ENCODE measurements at regions not wholly inside any gene's neighbourhood (a gene's known extent, or its start where the extent isn't known, plus 50 kb on each side); places are given as distances from the start of the nearest gene placed in this dataset.
"Not testable (repeated sequence)": the region's sequence is repeated elsewhere in the genome, so short reads cannot be mapped to it uniquely, and the experiment has no call there.

DNA sequence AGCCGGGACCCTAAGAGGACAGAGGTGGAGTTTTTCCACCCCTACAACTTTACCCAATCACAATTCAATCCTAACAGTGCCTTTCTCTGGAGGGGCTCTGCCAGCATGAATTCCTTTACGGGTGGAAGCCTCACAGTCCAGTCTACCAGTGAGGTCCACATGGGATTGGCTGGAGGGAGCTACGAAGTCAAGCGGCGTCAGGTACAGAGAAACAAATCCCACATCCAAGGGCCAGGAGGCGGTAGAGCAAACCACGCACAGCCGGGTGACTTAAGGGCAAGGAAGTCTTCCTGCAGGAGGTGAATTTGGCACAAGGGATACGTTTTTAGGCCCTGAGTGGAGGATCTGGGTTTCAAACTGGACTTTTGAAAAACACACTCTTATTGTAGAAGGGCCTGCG is 199.6 kb downstream of the UQCRFS1 start:
- DNase-seq (ENCODE audit: low spot score) = no peak

DNA sequence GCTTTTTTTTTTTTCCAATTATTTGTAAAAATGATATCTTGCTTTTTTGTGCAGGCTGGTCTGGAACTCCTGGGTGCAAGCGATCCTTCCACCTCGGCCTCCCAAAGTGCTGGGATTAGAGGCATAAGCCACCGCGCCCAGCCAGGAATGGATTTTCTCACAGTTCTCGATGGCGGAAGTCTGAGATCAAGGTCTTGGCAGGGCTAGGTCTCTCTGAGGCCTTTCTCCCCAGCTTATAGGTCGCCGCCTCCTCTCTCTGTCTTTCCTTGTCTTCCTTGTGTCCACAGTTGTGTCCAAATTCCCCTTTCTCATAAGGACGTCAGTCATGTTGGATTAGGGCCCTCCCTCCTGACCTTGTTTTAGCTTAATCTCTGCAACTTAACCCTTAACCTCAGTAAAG is 200.5 kb downstream of the UQCRFS1 start:
- no peak for DNase-seq (ENCODE audit: low spot score)

DNA sequence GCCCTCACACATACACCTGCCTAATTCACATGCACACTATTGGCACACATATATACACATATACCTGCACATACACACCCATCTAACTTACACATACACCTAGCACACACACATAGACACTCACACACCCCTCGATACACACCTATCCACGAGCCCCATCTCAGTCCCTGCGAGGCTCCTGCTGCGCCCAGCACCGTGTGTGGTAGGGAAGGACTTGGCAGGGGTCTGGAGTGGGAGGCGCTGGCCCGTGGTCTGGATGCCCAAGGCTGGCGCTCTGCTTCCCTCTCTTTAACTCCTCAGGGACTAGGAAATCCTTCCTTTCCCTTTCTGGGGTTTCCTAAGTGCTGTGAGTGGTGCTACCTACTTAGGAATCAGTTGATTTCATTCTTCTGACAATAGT is 202.7 kb downstream of the UQCRFS1 start:
- no peak for DNase-seq (ENCODE audit: low spot score)

DNA sequence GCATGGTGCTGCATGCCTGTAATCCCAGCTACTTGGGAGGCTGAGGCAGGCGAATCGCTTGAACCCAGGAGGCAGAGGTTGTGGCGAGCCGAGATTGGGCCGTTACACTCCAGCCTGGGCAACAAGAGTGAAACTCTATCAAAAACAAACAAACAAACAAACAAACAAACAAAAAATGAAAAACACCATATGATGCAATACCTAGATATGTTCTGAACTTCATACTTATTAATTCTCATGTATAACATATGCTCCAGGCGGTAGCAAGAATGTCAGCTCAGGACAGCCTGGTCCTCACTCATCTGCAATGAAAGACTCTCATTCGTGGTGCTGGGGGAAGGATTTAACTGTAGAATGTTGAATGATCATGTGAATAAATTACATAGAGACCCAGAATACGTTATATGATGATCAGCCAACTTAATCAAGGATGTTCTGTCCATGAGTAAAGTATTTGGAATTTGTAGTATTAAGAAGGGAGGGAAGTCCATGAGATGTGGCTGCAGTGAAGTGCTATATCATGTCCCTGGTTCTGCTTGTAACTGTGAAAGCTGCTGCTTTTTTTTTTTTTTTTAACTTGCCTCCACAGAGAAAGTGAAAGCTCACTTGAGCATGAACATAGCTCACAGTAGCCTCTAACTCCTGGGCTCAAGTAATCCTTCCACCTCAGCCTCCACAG is 206.8 kb downstream of the UQCRFS1 start:
- DNase-seq (ENCODE audit: low spot score) = peak; percentile 72

DNA sequence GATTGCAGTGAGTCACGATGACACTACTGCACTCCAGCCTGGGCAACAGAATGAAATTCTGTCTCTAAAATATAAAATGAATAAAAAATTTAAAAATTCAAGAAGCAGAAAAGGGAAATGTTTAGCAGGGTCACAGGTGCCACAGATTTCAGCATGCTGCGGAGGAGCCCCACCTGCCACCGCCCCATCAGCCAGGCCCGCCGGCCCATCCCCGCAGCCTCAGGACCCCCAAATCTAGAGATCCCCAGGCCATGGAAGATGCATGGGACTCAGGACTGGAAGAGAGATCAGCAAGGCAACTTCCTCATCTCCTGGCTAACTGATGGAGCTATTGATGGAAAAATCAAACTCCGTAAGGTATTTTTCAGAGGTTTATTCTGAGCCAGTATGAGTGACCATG is 208.2 kb downstream of the UQCRFS1 start:
- no peak for DNase-seq (ENCODE audit: low spot score)

DNA sequence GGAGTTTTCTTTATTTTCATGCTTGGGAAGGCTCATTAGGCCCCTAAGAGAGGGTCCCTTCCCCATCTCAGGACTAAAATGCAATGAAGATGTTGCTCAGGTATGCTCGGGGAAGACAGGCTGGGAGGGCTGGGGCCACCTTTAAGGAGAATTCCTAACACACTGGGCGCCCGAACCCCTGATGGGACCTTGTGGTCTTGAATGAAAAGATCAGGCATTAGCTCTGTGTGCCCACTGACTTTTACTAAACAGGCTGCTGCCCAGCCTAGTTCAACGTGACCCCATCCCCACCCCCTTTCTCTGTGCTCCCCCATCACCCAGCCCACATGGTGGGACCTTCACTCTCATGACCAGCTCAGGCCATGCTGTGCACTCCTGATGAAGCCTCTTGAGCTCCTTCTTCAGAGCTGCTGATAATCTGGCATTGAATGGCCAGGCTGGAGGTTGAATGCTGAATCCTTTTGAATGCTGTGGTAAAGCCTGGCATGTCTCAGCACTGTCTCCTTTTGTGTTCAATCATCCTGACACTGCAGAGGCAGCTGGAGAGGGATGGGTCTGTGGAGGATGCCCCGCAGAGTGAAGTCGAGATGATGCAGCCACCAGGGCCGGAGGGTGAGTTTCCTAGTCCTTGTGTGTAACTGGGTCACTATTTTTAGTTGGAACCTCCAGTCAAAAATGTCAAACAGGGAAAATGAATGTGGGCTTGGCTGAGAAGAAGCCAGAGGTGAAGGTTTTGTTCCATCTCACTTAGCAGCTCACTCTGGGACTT is 209.1 kb downstream of the UQCRFS1 start:
- no peak for DNase-seq (ENCODE audit: low spot score)

DNA sequence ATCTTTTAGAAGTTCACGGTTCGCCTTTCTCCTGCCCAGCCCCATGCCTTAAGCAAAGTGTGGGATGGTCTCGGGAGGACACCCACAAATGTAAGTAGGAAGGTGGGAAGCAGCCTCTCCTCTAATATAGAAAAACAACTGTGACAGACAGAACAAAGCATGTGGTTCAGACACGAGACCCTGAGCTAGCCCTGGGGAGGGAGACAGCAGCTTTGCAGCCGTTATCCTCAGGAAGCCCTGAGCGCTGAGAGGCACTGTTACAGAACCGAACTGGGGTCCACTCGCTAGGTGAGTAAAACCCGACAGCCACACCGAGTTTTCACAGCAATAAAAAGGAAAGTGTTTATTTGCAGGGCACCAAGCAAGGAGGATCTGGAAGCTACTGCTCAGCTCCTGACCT is 210.6 kb downstream of the UQCRFS1 start:
- no peak for DNase-seq (ENCODE audit: low spot score)

DNA sequence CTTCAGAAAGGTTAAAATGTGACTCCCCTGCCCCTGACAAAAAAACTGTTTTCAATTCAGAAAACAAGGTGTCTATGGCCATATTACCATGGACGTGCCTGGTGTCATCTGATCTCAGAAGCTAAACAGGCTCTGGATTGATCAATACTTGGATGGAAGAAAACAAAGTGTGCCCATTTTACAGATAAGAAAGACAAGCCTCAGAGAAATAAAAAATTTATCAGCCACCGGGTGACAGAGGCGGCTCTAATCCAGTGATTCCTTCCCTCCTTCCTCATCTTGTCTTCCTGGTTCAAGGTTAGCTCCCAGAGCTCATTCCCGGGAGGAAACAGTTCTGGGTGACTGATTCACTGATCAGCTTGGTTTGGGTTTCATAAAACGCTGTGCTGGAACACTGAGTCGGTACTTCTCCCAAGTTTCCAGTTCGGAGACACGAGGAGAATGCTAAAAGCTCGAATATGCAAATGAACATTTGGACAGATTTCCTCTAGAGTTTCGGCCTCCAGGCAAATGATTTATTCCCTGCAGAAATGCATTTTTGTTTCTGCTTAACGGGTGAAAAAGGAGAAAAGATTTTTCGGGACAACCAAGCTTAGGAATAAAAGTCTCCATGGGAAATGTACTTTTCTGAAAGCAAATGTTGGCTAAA is 211.2 kb downstream of the UQCRFS1 start:
- no peak for DNase-seq (ENCODE audit: low spot score)

DNA sequence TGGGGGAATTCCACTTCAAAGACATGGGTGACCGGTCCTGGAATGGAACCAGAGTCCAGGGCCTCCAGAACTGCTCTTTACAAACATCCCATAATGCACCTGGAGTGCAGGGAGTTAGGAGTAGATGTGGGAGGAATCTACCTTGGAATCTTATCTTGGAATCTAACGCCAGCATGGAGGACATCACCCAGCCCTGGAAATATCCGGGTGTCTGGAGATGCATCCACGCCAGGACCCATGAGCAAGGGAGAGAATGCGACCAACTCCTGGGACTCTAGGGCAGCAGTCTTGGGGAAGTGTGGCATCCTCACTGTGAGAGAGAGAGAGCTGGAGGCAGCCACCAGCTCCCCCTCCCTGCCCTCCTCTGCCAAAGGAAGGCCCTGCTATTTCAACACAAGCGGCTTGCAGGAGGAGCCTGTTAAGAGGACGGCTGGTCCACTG is 211.8 kb downstream of the UQCRFS1 start:
- DNase-seq (ENCODE audit: low spot score) = peak; percentile 57

DNA sequence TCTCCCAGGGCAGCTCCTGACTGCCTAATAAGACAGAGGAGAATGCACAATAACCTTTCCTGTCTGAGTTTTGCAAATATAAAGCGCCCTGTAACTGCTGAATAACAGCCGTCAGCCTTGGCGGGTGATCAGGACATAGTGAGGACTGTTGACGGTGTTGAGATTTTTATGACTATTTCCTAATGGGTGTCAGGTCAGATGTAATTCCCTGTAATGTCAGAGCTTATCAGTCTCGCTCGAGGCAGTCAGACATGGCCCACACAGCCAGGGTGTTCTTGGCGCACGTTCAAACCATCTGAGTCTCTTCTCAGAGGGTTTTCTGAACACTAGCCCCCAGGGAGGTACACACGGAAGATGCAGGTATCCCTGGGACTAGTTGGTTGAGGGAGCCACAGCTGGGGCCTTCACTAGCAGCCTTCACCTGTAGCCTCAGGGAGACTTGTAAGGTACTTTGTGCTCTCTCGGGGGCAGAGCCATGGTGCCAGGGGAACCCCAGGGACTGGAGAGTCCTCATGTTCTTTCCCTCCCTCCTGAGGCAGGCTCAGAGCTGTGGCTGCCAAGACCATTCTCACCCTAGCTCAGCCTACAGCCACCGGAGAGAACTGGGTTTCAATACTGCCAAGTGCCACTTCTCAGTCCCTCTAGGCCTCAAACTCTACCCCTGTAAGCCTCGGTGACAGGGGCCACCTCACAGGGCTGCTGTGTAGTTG is 213.1 kb downstream of the UQCRFS1 start:
- no peak for DNase-seq (ENCODE audit: low spot score)

DNA sequence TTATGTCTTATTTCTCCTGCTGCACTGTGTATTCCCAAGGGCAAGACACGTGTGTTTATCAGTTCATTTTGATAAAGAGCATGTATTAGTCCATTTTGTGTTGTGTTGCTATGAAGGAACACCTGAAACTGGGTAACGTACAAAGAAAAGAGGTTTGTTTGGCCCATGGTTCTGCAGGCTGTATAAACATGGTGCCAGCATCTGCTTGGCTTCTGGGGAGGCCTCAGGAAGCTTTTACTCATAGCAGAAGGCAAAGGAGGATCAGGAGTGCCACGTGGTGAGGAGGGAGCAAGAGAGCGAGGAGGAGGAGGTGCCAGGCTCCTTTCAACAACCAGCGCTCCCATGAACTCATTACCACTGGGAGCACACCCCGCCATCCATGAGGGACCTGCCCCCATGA is 214.0 kb downstream of the UQCRFS1 start:
- DNase-seq (ENCODE audit: low spot score) = no peak

DNA sequence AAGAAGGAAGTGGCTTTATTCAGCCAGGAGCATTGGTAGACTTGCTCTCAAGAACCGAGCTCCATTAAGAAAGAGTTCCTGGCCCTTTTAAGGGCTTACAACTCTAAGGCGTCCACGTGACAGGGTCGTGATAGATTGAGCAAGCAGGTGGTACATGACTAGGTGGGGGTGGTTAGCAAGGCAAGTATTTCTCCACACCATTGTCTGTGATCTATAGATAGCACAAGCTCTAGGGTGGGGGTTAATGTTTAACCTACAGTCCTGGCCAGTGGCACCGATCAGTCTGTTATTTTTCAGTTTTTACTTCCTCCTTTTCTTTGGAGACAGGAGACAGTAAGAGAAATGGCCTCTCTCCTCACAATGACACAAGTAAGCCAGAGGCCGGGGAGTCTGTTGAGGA is 215.1 kb downstream of the UQCRFS1 start:
- DNase-seq (ENCODE audit: low spot score) = not testable (repeated sequence)

DNA sequence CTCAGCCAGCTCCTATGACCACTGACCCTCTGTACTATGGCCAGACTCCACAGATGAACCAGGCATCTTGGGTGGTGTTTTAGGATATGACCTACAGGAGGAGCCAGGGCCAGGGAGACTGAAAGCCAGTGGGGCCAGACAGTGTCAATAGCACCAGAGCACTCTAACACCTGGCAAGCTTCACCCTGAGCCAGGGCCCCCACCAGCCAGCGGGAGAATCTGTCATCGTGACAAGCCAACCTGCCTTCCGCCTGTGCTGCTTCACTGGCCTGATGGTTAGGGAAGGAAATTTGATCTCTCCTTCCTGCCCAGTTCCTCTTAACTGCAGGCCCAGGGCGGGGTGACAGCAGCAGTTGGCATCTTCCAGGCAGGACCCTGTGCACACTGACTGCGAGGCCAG is 222.4 kb downstream of the UQCRFS1 start:
- DNase-seq (ENCODE audit: low spot score) = no peak

DNA sequence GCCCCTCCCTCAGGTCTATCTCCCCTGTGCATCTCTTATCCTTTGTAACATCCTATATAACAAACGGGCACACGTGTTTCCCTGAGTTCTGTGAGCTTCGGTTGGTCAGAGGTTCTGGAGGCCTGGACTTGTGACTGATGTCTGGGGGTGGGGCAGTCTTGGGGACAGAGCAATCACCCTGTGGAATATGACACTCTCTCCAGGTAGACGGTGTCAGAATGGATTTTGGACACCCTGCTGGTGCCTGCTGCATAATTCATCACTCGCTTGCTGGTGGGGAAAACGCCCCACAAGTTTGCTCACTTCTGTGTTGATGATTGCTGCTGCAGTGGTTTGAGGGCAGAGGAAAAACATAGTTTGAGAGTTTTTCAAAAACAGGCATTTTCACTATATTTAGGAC is 223.2 kb downstream of the UQCRFS1 start:
- no peak for DNase-seq (ENCODE audit: low spot score)

DNA sequence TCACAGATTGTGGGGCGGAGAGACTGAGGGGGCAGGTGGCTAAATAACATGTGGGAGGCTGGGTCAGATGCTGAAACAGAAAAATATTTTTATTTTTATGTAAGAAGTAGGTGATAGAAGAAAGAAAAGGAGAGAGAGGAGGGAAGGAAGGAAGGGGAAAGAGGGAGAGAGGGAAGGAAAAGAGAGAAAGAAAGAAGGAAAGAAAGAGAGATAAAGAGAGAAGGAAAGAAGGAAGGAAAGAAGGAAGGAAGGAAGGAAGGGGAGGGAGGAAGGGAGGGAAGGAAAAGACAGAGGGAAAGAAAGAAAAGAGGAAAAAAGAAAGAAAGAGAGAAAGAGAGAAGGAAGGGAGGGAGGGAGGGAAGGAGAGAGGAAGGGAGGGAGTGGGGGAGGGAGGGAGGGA is 224.9 kb downstream of the UQCRFS1 start:
- DNase-seq (ENCODE audit: low spot score) = no peak

DNA sequence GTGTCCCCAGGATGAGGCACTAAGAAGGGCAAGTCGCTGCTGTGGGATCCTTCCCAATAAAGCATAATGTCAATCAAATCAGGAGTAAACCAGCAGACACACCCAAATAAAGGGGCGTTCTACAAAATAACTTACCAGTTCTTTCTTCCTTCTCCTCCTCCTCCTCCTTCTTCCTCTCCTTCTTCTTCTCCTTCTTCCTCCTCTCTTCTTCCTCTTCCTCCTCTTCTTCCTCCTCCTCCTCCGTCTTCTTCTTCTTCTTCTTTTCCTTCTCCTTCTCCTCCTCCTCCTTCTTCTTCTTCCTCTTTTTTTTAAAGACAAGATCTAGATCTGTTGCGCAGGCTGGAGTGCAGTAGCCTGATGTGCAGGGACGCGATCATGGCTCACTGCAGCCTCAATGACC is 225.8 kb downstream of the UQCRFS1 start:
- DNase-seq (ENCODE audit: low spot score) = no peak

DNA sequence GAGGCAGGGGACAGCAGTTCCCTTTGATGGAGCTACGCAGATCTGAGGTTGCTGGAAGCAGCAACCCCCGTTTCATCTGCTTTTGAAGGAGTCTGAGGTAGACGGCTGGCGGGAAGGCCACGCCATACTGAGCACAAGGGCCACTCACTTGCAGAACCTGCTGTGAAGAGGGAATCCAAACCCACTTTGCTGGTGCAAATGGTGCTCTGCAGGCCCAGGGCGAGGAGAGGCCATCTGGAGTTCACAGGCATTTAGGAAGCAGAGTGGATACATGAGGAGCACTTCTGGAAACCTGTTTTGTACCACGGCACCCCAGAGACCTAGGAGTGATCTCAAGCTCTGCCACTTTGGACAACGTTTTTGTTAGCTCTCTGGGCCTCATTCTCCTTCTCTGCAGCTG is 227.8 kb downstream of the UQCRFS1 start:
- no peak for DNase-seq (ENCODE audit: low spot score)

DNA sequence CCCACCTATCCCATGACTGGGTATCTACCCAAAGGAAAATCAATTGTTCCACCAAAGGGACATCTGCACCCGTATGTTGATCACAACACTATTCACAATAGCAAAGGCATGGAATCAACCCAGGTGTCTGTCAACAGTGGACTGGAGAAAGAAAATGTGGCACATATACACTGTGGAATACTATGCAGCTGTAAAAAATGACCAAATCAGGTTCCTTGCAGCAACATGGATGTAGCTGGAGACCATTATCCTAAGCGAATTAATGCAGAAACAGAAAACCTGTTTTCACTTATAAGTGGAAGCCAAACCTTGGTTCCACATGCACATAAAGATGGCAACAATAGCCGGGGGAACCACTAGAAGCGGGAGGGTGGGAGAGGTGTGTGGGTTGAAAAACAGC is 228.6 kb downstream of the UQCRFS1 start:
- no peak for DNase-seq (ENCODE audit: low spot score)

DNA sequence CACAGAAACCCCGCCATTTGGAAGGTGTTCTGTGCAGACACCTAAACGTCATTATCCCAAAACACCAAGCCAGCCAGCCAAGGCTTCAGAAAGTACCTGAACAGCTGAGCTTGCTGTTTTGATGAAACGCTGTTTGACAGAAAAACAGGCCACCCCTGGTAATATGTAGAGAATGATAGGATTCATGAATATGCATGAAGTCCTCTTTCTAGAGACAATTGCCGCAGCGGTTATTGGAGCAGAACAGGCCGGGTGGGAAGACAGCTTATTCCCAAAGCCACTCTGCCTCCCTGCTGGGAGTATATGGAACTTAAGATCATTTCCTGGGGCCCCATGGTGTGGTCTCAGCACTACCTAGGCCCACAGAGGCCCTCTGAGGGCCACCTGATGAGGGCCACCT is 229.5 kb downstream of the UQCRFS1 start:
- no peak for DNase-seq (ENCODE audit: low spot score)

DNA sequence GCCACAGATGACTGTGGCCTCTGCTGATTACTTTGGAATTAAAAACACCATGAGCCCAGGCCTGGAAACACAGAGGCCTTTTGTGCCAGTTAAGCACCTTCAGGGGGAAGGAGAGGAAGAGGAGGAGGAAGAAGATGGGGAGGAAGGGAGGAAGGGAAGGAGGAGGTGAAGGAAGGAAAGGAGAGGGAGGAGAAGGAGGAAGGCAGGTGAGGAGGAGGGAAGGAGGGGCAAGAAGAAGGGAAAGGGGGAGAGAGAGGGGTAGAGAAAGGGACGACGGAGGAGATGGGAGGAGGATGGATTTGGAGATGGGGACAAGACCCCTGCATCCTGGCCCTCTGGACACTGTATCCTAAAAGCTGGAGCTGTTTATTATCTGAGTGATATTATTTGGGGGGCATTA is 231.0 kb downstream of the UQCRFS1 start:
- no peak for DNase-seq (ENCODE audit: low spot score)

DNA sequence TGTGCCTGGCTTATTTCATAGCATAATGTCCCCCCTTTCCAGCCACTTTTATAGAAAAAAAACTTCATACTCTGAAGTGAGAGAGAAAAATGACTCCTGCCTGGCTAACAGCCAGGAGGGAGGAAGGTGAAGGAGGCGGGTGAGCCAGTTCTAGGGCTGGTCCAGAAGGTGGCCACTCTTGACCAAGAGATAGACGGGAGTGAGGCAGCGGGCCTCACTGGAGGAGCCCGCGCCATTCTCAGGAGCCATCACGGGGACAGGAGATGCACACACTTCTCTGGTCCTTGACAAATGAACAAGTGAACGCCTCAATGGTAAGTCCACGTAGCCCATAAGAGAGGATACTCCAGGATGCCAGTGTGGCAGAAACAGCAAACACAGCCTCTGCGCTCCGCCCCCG is 231.4 kb downstream of the UQCRFS1 start:
- DNase-seq (ENCODE audit: low spot score) = no peak

DNA sequence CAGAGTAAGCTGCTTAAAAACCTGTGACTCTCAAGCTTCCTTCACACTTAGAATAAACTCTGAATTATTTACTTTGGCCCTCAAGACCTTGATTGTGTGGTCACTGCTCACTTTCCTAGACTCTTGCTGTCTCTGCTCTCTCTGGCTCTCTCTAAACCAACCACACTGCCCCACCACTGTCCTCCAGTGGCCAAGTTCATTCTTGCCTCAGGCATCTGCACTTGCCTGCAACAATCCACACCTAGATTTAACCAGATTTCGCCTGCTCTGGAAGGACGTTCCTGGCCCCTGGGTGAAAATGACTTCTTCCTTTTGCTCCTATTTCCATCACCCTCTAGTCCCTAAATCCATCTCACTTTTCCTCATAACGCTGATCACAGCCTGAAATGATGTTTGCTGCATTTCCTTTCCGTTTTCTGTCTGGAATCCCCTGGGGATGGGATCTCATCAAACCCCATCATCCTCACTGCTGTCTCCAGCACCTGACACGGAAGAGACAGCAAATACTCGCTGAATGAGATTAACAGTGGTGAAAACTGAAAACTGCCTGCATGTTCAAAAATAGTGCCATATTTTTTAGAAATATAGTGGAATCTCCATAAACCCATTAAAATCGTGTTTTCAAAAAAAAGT is 232.6 kb downstream of the UQCRFS1 start:
- peak; percentile 86 for DNase-seq (ENCODE audit: low spot score)
